Activated CD8-positive, alpha-beta memory T cell treated with anti-CD3 and anti-CD28 coated beads, Interleukin-2, amount 50 U/mL, for 4 hours (primary cell): ENCODE measurements at regions not wholly inside any gene's neighbourhood (a gene's known extent, or its start where the extent isn't known, plus 50 kb on each side); places are given as distances from the start of the nearest gene placed in this dataset.

Source experiments
- DNase-seq: peaks from one replicate; pipeline ENCODE4 v3.0.0-alpha.2; 2020

- DNase-seq, result no peak
Measured at GRCh38 chr13:73368608-73369007, 309.8 kb downstream of the KLF5 start.

GRCh38 chr13:73367886-73368285 lies 309.1 kb downstream of the KLF5 start:
- no peak for DNase-seq

- no peak for DNase-seq
Measured at GRCh38 chr13:73366241-73366640, 307.4 kb downstream of the KLF5 start.

- DNase-seq, result no peak
Measured at GRCh38 chr13:73365681-73366080, 306.9 kb downstream of the KLF5 start.

- DNase-seq, result no peak
Measured at GRCh38 chr13:73365252-73365651, 306.4 kb downstream of the KLF5 start.

GRCh38 chr13:73364736-73365135 lies 305.9 kb downstream of the KLF5 start:
- DNase-seq, result no peak

- DNase-seq, result no peak
Measured at GRCh38 chr13:73358606-73359095, 299.8 kb downstream of the KLF5 start.

- no peak for DNase-seq
Measured at GRCh38 chr13:73355134-73355533, 296.3 kb downstream of the KLF5 start.

- no peak for DNase-seq
Measured at GRCh38 chr13:73351730-73352129, 292.9 kb downstream of the KLF5 start.

GRCh38 chr13:73341748-73342147 lies 282.9 kb downstream of the KLF5 start:
- no peak for DNase-seq

GRCh38 chr13:73340069-73340468 lies 281.3 kb downstream of the KLF5 start:
- DNase-seq, result no peak

- DNase-seq, result no peak
Measured at GRCh38 chr13:73339086-73339485, 280.3 kb downstream of the KLF5 start.

GRCh38 chr13:73338389-73338788 lies 279.6 kb downstream of the KLF5 start:
- DNase-seq, result no peak

- no peak for DNase-seq
Measured at GRCh38 chr13:73337532-73337931, 278.7 kb downstream of the KLF5 start.

GRCh38 chr13:73336773-73337172 lies 278.0 kb downstream of the KLF5 start:
- DNase-seq, result no peak

GRCh38 chr13:73335944-73336343 lies 277.1 kb downstream of the KLF5 start:
- no peak for DNase-seq

GRCh38 chr13:73335210-73335609 lies 276.4 kb downstream of the KLF5 start:
- no peak for DNase-seq

- no peak for DNase-seq
Measured at GRCh38 chr13:73334445-73334844, 275.6 kb downstream of the KLF5 start.

GRCh38 chr13:73331556-73331955 lies 272.8 kb downstream of the KLF5 start:
- no peak for DNase-seq

- no peak for DNase-seq
Measured at GRCh38 chr13:73329355-73329754, 270.6 kb downstream of the KLF5 start.

- DNase-seq, result no peak
Measured at GRCh38 chr13:73327579-73327978, 268.8 kb downstream of the KLF5 start.

- no peak for DNase-seq
Measured at GRCh38 chr13:73325723-73326558, 267.1 kb downstream of the KLF5 start.

GRCh38 chr13:73324842-73325722 lies 266.3 kb downstream of the KLF5 start:
- no peak for DNase-seq

GRCh38 chr13:73323615-73324014 lies 264.8 kb downstream of the KLF5 start:
- DNase-seq, result no peak
